ENCODE measurements at regions not wholly inside any gene's neighbourhood (a gene's known extent, or its start where the extent isn't known, plus 50 kb on each side); places are given as distances from the start of the nearest gene placed in this dataset.

- no peaks in the 10 kb centered on the region for H3K79me2 ChIP-seq (ENCODE audit: low read depth)
- H3K36me3 Mint-ChIP-seq = no peaks in the 10 kb centered on the region
These were observed 309.6 kb upstream of the KCNH8 start for GRCh38 chr3:18838758-18839157.

GRCh38 chr3:18837137-18837755 is 311.1 kb upstream of the KCNH8 start:
- Histone ChIP-seq H3K4me1 (no peaks in the 10 kb centered on the region), H3K4me3 (no peak overlapping the region), H3K9ac (no peak overlapping the region), H3F3A (ENCODE audit: low read depth) (no peaks in the 10 kb centered on the region), H3K36me3 (no peaks in the 10 kb centered on the region), H3K4me2 (no peak overlapping the region), H4K20me1 (ENCODE audit: low read depth) (no peaks in the 10 kb centered on the region), H3K79me2 (ENCODE audit: low read depth) (no peaks in the 10 kb centered on the region), H3K9me3 (ENCODE audit: low read depth) (no peaks in the 10 kb centered on the region), H2AFZ (replicated peaks) (no peak overlapping the region), H3K27me3 (no peaks in the 10 kb centered on the region), H3K27ac (no peak overlapping the region)
- Mint-ChIP-seq H3K36me3 (no peaks in the 10 kb centered on the region), H3K9me3 (no peaks in the 10 kb centered on the region), H3K4me1 (no peaks in the 10 kb centered on the region), H3K4me3 (no peak overlapping the region), H3K27ac (no peak overlapping the region), H3K27me3 (ENCODE audit: insufficient read depth, low read depth) (no peaks in the 10 kb centered on the region)
- no peak for TF ChIP-seq EZH2 (IDR thresholded peaks at IDR 0.05)
- TF ChIP-seq EZH2phosphoT487 (IDR thresholded peaks at IDR 0.05) = no peak
- no peak for TF ChIP-seq CTCF (IDR thresholded peaks at IDR 0.05)
- no peak for DNase-seq (ENCODE audit: low spot score)

More at GRCh38 chr3:18838758-18839157, 309.6 kb upstream of the KCNH8 start:
- no peaks in the 10 kb centered on the region for H3K4me1 Mint-ChIP-seq
- no peak overlapping the region for H3K9ac ChIP-seq
- no peak overlapping the region for H3K27ac ChIP-seq
- H4K20me1 ChIP-seq (ENCODE audit: low read depth) = no peaks in the 10 kb centered on the region
- H3F3A ChIP-seq (ENCODE audit: low read depth) = no peaks in the 10 kb centered on the region
- no peak for DNase-seq (ENCODE audit: low spot score)
- H3K4me3 ChIP-seq = no peak overlapping the region
- no peak overlapping the region for H3K4me2 ChIP-seq
- no peaks in the 10 kb centered on the region for H3K9me3 Mint-ChIP-seq
- no peaks in the 10 kb centered on the region for H3K4me1 ChIP-seq
- H3K4me3 Mint-ChIP-seq = no peak overlapping the region
- no peaks in the 10 kb centered on the region for H3K27me3 ChIP-seq
- H3K36me3 ChIP-seq = no peaks in the 10 kb centered on the region
- H3K9me3 ChIP-seq (ENCODE audit: low read depth) = no peaks in the 10 kb centered on the region
- no peak overlapping the region for H3K27ac Mint-ChIP-seq
- no peak for TF ChIP-seq EZH2 (IDR thresholded peaks at IDR 0.05)
- no peak for TF ChIP-seq EZH2phosphoT487 (IDR thresholded peaks at IDR 0.05)
- no peak for TF ChIP-seq CTCF (IDR thresholded peaks at IDR 0.05)
- no peaks in the 10 kb centered on the region for H3K27me3 Mint-ChIP-seq (ENCODE audit: insufficient read depth, low read depth)
- H2AFZ ChIP-seq (replicated peaks) = no peak overlapping the region

GRCh38 chr3:18835021-18835420 is 313.3 kb upstream of the KCNH8 start:
- no peaks in the 10 kb centered on the region for H3K79me2 ChIP-seq (ENCODE audit: low read depth)
- H3K36me3 Mint-ChIP-seq = no peaks in the 10 kb centered on the region
- no peaks in the 10 kb centered on the region for H4K20me1 ChIP-seq (ENCODE audit: low read depth)
- H3K9me3 Mint-ChIP-seq = no peaks in the 10 kb centered on the region
- no peak for DNase-seq (ENCODE audit: low spot score)
- H3K27ac Mint-ChIP-seq = no peak overlapping the region
- H3K27ac ChIP-seq = no peak overlapping the region
- no peaks in the 10 kb centered on the region for H3K9me3 ChIP-seq (ENCODE audit: low read depth)
- H3K9ac ChIP-seq = no peak overlapping the region
- H2AFZ ChIP-seq (replicated peaks) = no peak overlapping the region
- TF ChIP-seq EZH2phosphoT487 (IDR thresholded peaks at IDR 0.05) (no peak), EZH2 (IDR thresholded peaks at IDR 0.05) (no peak), CTCF (IDR thresholded peaks at IDR 0.05) (no peak)
- H3K27me3 ChIP-seq = no peaks in the 10 kb centered on the region
- no peaks in the 10 kb centered on the region for H3K4me1 ChIP-seq
- no peaks in the 10 kb centered on the region for H3K27me3 Mint-ChIP-seq (ENCODE audit: insufficient read depth, low read depth)
- no peak overlapping the region for H3K4me3 Mint-ChIP-seq
- H3F3A ChIP-seq (ENCODE audit: low read depth) = no peaks in the 10 kb centered on the region
- H3K4me2 ChIP-seq = no peak overlapping the region
- H3K4me1 Mint-ChIP-seq = peaks cover 10% of the 10 kb centered on the region
- H3K4me3 ChIP-seq = no peak overlapping the region
- no peaks in the 10 kb centered on the region for H3K36me3 ChIP-seq

Data from neural progenitor cell (in vitro differentiated cells).